Suppressor macrophage treated with lipopolysaccharide for 4 hours (primary cell): ENCODE measurements at regions not wholly inside any gene's neighbourhood (a gene's known extent, or its start where the extent isn't known, plus 50 kb on each side); places are given as distances from the start of the nearest gene placed in this dataset.
A peak's percentile ranks its signal among the peaks of the same experiment; 100 is the strongest.
"Not testable (repeated sequence)": the region's sequence is repeated elsewhere in the genome, so short reads cannot be mapped to it uniquely, and the experiment has no call there.

Experiments
- DNase-seq: peaks from one replicate; pipeline ENCODE4 v3.0.0-alpha.2; 2020

GRCh38 chr13:90801621-90802020, 545.9 kb upstream of the MIR17HG start:
- DNase-seq = no peak

GRCh38 chr13:90803210-90803609, 544.3 kb upstream of the MIR17HG start:
- DNase-seq = no peak

- no peak for DNase-seq
Observed at GRCh38 chr13:90806016-90806615, 541.4 kb upstream of the MIR17HG start.

GRCh38 chr13:90806892-90807291, 540.6 kb upstream of the MIR17HG start:
- no peak for DNase-seq

GRCh38 chr13:90808838-90809237, 538.6 kb upstream of the MIR17HG start:
- no peak for DNase-seq

GRCh38 chr13:90824032-90824431, 523.5 kb upstream of the MIR17HG start:
- DNase-seq = no peak

GRCh38 chr13:90826688-90827087, 520.8 kb upstream of the MIR17HG start:
- no peak for DNase-seq

- no peak for DNase-seq
Observed at GRCh38 chr13:90830782-90831181, 516.7 kb upstream of the MIR17HG start.

GRCh38 chr13:90833951-90834350, 513.5 kb upstream of the MIR17HG start:
- DNase-seq = no peak

GRCh38 chr13:90834700-90835099, 512.8 kb upstream of the MIR17HG start:
- DNase-seq = no peak

- DNase-seq = no peak
Observed at GRCh38 chr13:90835826-90836225, 511.7 kb upstream of the MIR17HG start.

- no peak for DNase-seq
Observed at GRCh38 chr13:90838317-90838960, 509.0 kb upstream of the MIR17HG start.

GRCh38 chr13:90839061-90839460, 508.4 kb upstream of the MIR17HG start:
- no peak for DNase-seq

- no peak for DNase-seq
Observed at GRCh38 chr13:90846936-90847335, 500.6 kb upstream of the MIR17HG start.

GRCh38 chr13:90853666-90854065, 493.8 kb upstream of the MIR17HG start:
- DNase-seq = not testable (repeated sequence)

GRCh38 chr13:90857921-90858320, 489.6 kb upstream of the MIR17HG start:
- DNase-seq = no peak

GRCh38 chr13:90866006-90866405, 481.5 kb upstream of the MIR17HG start:
- DNase-seq = no peak

GRCh38 chr13:90867336-90867683, 480.2 kb upstream of the MIR17HG start:
- DNase-seq = peak; percentile 86

- peak; percentile 47 for DNase-seq
Observed at GRCh38 chr13:90868321-90868920, 479.1 kb upstream of the MIR17HG start.

GRCh38 chr13:90869580-90869979, 477.9 kb upstream of the MIR17HG start:
- no peak for DNase-seq

GRCh38 chr13:90872491-90873025, 474.9 kb upstream of the MIR17HG start:
- no peak for DNase-seq

GRCh38 chr13:90880790-90881189, 466.7 kb upstream of the MIR17HG start:
- no peak for DNase-seq

GRCh38 chr13:90882551-90882950, 464.9 kb upstream of the MIR17HG start:
- no peak for DNase-seq

- no peak for DNase-seq
Observed at GRCh38 chr13:90883592-90883991, 463.9 kb upstream of the MIR17HG start.
